GM19463 (cell line): ENCODE measurements at regions not wholly inside any gene's neighbourhood (a gene's known extent, or its start where the extent isn't known, plus 50 kb on each side); places are given as distances from the start of the nearest gene placed in this dataset.

ENCODE experiments used
- ATAC-seq: cut with Tn5 transposase; IDR thresholded peaks from one replicate; pipeline ENCODE4 v1.9.1; 2021; ENCODE audit warnings: mild to moderate bottlenecking, moderate library complexity; ENCODE audit not compliant: unreplicated experiment

DNA sequence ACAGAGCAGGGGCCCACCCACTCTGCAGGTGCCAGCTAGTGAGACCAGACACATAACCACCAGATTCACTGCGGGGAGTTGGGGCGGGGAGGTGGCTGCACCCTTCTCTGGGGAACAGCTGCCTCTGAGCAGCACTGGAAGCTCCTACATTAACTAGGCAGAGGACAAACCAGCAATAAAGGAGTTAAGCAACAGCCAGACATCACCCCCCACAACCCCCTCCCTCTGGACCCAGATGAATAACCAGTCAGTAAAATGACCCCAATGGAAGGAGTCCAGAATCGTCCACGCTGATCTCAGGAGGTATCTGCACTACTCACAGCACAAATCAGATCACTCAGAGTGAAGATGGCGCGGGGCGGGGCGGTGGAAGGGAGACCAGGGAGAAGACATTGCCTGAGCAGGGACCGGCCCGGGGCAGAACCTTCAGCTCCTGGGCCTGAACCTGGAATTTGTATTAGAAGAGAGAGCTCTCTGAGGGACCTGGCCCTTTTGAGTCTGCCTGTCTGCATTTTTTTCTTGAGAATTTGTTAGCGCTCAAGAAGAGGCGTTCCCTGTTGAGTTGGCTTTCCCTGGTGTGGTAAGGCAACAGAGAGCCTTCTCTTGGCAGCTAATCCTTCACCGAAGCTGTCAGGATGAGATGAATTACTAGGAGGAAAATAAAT is 125.5 kb upstream of the NCAM1 start:
- no peak for ATAC-seq

DNA sequence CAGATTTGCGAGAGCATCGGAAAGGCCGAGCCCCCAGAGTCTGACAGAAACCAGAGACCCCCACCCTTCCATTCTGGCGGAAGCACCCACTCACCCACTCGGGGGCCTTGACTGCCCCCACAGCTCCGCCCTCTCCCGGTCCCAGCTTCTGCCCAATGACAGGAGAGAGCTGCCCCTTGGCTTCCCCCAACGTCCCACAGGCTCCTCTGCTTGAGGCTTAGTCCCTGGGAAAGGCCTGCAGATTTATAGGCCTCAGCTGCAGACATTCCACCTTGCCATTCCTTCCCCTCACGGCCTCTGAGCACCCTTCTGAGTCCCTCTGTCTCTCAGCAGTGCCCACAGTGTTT is 125.0 kb upstream of the NCAM1 start:
- no peak for ATAC-seq

DNA sequence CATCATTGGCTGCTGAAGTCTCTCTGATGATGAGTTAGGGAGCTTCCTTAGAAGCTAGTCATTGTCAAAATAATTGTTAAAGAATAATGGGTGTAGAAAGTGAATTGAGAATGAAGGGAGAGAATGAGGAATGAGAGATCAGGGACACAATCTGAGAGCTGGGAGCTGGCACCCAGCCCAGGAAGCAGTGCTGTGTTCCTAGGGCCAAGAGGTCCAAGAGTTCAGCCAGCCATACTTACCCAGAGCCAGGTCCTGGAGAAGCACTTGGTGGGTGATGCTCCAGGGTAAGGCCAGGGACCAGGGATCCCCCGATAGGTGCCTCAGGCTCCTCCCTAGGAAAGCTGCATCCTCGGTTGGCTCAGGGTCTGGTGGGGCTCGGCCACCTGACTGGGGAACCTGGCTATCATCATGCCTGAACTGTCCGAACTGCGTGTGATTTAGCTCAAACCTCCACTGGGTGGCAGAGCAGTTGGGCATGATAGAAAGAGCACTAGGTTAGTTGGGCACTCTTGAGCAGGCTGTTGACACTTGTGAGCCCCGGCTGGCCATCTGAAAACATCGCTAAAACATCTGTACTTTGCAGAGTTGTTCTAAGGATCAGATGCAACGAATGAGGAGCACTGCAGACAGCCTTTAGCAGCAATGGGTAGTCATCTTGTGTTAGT is 123.9 kb upstream of the NCAM1 start:
- ATAC-seq = no peak

DNA sequence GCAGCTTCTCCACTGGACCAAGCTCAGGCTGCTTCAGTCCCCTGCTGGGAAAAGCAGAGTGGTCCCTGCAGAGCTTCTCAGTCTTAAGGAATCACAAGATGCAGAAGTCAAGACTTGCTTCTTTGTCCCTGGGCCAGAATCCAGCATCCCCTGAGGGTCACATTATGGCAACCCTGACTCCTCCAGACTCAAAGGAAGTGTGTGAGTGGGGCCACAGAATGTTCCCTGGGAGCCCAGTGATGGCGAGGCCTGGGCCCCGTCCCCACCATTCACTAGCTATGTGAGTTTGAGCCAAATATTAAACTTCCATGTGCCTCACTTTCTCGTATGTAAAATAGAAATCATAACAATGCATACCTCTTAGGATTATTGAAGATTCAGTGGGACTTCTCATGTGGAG is 122.2 kb upstream of the NCAM1 start:
- no peak for ATAC-seq

DNA sequence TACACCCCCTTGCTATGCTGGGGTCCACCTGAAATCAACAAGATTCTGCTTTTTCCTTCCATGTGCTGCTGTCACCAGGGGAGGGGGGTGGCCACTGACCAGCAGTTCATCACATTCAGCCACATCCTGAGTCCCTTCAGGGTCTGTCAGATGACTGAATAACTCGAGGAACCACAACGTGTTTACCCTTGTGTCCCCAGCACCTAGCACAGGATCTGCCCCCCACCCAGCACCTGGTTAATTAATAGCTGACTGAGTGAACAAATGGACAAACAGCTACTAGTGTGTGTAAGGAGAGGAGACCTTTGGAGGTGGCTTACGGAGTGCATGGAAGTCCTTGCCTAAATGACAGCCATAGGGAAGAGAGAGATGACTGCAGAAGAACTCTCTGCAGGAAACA is 119.5 kb upstream of the NCAM1 start:
- no peak for ATAC-seq

DNA sequence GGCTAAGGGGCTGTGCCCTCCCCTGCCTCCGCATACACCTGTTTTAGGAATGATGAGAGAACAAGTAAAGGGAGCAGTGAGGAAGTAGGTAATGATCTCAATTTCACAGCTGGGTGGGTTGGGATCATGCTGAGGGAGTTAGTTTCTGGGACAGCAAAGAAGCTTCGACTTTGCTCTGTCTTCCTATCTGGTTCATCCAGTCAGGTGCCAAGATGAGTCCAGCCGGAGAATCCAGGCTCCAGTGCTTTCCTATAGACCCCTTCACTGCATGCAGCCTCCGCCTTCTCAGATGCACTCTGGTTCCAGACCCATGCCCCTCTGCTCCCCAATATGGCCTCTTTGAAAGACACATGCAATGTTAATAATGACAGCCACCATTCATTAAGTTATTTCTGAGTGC is 119.1 kb upstream of the NCAM1 start:
- no peak for ATAC-seq

DNA sequence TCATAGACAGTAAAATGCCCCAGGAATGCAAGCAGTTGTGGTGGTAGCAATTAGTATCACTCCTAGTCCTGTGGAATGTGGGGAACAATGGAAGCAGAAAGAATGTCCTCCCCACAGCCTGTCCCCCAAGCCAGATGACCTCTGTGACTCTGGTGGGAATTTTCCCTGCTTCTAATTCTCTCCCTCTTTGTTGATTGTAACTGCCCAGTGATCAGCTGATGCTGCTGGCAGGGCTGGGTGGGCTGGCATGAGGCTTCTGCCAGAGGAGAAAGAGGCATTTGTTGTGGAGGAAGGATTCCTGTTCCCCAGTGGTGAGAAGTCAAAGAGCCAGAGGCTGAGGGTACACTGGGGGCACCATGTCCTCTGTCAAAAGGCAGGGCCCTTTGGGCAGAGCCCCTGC is 116.7 kb upstream of the NCAM1 start:
- no peak for ATAC-seq

DNA sequence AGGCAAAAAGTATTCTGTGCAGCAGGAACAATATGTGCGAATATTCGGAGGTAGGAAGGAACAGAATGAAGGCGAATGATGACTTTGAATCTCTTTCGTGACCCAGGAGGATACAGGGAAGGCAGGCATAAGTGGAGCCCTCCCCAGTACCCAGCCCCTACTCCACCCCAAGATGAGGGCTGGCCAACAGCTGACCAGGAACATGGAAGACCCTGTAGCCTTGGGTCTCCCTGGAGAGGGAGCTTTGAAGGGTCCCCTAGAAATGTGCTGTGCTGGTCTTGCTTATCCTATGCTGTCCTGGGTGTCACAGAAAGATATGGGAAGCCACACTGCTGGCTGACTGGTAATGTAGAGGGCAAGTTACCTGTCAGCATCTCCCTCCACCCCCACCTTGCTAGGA is 113.7 kb upstream of the NCAM1 start:
- ATAC-seq = no peak

DNA sequence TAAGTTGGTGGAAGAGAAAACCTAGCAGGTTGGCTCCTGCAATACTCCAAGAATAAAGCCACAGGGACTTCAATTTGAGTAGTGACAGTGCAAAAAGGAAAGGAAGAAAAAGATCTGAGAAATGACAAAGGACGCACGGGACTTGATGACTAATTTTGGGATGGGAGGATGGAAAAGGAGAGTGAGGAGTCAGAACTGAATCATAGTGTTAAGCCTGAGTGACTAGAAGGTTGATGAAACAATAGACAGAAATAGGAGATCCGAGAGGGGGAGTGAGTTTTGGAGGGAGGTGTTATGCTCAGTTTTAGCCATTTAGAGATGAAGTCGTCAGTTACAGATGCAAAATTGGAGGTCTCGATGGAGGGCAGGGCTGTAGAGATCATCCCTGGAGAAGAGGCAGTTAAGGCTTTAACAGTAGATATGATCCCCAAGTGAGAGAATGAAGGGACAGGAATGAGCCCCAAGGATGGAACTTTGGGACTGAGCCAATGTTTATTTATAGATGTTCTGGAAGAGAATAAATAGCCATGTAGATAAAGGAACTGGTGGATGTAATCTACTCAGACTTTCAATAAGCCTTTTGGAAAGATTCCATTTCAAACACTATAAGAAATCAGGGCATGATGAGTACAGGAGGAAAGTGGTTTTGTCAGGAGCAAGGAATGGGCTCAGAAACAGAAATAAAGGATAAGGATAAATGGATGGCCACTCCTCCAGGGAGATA is 108.9 kb upstream of the NCAM1 start:
- no peak for ATAC-seq

DNA sequence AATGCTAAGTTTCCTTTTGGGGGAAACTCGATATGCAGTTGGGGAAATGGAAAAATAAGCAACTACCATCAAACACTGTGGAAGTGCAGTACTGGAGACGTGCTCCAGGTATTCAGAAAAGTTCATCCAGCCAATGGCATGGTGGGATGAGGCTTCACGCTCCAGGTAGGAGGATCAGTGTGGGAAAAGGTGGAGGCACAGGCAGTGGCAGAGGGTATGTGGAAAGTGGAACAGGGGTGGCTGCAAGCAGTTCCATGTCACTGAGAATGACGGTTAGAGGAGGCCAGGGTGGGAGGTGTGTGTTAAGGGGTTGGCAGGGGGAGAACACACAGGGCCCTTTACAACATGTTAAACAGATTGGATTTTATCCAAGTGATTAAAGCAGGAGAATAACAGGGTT is 105.1 kb upstream of the NCAM1 start:
- no peak for ATAC-seq

DNA sequence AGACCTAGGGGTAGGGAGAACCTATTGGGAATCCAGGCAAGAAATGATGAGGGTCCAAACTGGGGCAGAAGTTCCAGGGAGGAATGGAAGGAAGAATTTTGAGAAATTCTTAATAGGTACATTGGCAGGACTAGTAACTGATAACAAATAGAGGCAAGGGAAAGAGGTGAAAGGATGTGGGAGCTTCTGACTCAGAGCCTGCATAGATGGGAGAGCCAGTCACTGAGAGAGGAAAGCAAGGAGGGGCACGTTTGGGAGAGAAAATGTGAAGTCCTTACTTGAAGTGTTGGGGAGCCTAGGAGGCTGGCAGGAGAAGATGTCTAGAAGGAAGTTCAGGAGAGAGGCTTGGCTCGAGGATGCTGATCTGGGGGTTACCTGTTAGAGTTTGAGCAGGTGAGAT is 104.6 kb upstream of the NCAM1 start:
- no peak for ATAC-seq

DNA sequence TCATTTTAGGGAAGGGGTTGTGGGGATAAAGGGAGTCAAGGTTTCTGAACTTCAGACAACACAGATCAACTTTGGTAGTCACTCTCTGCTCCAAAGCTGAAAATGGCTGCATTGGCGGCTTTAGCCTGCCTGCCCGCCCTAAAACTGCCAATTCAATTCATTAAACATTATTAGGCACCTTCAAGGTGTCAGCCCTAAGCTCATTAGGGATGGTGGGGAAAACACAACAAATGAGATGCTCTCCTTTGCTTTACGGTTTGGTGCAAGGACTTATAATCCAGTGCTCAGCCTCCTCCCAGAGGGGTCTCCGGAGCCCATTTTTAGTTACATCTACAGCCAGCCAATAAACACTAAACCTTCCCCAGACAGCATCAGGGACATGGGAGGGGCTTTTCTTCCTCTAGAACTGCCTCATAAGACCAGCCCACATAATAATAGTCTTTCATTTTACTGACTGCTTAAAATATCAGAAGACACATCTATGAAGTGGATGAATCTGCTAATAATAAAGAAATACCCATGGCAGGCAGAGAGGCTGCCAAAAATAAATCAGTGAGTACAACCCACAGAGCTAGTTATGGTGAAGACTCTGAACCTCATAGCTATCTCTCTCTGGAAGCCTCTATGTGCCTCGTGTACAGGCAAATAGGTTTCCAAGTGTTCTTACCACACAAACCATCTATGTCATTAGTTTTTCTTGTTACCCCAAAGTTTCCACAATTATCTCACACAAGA is 102.8 kb upstream of the NCAM1 start:
- no peak for ATAC-seq

DNA sequence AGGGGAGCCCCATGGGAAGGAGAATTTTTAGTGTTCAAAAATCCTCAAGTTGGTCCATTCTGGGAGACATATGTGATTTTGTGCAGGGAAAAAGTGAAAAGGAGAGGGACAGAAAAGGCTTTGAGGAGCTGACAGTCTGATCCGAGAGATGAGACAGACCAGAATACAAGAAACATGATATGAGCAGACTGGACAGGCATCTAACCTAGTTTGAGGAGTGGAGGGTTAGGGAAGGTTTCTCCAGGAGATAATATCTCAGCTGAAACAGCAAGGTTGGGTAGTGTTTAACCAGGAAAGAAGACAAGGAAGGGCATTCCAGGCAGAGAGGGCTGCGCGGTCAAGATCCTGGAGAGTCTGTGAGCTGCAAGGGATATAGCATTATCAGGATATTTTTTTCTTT is 101.4 kb upstream of the NCAM1 start:
- ATAC-seq = no peak

DNA sequence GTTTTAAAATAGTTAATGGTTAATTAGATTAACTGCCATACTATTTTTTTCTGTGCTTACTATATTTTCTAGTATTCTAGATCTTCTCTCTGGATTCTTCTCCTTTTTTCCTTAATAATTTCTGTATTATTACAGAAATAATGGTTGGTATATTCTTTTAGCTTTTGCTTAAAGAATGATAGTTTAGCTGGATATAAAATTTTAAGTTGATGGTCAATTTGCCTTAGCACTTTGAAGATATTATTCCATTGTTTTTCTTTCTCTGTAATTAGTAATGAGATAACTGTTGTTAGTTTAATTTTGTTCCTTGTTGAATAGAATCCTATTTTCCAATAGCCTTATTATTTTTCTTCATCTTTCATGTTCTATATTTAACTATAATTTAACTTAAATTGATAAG is 99.9 kb upstream of the NCAM1 start:
- ATAC-seq = no peak

DNA sequence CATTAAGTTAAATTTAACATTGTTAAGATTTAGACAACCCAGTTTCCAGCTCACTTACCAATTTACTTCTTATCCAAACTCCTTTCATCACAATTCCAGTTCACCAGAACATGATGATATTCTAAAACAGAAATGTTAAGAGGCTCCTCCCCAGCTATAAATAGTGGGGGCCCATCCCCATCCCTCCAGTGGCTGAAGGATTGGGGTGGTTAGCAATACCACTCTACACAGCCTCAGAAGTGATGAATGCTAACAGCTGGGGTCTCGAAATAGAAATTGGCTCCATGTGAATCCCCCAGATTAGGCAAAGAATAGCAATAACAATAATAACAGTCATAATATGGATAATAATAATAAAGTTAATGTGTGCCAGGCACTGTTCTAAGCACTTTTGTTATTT is 97.9 kb upstream of the NCAM1 start:
- ATAC-seq = no peak

DNA sequence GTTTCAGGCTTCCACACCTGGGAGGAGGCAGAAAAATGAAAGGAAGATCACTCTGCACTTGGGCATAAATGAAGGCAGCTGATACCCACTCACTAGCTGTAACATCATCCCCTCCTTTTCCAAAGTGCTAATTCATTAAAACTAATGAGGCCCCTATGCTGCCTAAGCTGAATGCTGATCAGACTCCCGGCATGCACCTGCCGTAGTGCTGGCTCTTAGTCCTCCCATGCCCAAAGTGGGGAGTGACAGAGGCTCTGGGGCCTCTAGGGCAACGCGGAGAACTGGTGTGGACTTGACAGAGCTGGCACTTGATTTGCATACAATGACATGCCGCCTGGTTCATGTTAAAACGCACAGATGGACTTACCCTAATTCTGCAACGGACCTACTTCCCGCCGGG is 96.5 kb upstream of the NCAM1 start:
- no peak for ATAC-seq

DNA sequence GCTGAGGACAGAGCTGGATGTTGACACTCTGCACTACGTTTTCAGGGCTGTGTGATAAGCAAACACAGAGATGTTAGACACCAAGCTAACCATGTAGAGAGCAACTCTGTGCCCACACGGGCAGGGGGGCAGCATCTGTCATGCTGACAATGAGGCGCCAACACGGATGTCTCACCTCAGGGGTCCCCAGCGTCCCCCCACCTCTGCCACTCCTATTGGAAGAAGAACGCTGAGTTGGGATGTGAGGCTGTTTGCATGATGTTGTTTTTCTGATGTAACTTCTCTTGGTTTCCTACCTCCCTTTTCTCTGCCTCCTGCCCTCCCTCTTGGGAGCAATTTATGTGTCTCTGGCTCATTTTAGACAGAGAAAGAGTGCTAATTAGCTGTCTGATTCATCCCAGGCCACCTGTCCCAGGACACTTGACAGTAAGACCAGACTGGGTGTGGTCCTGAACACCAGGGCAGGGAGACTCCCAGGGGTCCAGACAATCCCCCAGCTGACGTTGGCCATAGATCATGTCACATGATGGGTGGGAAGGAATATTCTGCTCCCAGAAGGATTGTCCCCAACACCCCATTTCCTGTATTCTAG is 89.2 kb upstream of the NCAM1 start:
- ATAC-seq = no peak

DNA sequence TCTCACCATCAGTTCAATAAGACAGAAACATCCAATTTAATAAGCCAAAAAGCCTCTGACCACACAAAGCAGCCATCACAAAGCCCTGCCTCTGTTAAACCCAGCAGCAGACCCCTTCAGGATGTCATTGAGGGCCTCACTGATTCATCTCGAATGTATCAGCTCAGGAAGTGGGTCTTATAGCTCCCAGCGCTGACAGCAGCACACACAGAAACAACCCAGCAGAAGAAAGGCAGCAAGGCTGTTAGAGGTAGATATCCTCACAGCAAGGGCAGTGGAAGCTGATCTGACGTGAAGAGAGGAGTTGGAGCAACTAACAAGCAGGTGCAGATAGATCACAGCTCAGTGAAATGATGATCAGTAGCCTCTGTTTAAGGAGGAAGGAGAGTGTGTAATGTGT is 86.2 kb upstream of the NCAM1 start:
- no peak for ATAC-seq

DNA sequence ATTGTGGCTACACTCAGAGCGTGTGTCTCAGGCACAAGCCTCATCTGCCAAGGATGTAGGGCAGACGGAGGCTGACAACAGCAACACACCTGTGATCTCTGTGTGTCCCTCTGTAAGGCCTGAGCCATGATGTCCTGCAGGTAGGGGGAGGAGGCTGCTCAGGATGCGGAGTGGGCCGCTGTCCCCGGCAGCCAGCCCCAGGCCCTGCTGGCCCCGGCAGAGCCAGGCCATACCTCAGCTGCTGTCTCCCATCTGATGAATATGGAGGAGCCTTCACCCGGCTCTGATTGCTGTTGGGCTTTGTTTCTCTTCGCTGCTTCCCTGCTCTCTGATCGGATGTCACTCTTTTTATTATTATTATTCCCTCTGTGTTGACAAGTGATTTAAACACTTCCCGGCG is 83.6 kb upstream of the NCAM1 start:
- no peak for ATAC-seq

DNA sequence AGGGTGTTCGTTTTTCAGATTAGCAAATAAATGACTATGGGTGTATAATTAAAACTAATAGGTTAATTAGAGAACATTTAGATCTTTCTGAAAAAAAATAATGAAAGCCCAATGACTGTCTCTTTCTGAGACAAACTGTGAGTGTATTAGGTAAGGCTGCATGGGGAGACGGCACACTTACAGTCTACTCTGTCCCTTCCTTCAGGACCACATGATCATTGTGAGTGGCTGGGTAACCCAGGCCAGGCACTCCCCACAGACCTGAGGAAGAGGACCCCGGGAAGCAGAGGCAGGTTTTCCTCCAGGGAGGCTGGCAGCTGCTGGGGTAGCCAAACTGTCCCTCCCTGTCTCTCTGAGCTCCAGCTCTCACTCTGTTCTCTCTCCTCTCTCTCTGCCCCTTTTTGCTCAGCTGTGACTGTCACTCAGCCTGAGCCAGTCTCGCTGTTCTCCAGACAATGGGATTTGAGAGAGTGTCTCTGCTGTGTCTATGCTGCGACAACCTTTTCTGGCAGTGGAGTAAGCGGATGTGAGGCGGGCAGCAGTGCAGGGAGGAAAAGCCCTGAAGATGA is 83.1 kb upstream of the NCAM1 start:
- ATAC-seq = no peak

DNA sequence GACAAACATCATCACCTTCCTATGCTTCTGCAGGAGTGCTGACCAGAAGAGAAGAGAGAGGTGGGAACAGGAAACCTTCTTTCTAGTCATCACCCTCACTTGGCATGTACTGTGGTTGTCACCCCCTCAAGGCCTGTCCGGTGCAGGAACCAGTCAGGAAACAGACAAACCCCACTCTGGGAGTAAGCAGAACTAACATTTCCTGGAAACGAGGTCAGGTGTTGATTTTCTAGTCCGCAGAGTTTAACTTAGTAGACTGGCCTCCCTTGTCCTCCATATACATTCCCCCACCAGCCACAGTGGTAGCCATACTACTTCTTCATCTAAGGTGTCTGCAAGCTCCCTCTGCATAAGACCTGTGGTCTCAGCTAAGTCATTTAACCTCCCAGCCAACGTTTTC is 80.7 kb upstream of the NCAM1 start:
- no peak for ATAC-seq
